A549 (cell line): ENCODE measurements at regions not wholly inside any gene's neighbourhood (a gene's known extent, or its start where the extent isn't known, plus 50 kb on each side); places are given as distances from the start of the nearest gene placed in this dataset.

ENCODE experiments used
- BCL3 ChIP-seq: fragments of >200 bp; sonication (Bioruptor Twin); formaldehyde crosslinking; IDR thresholded peaks from 3 replicates; pipeline ENCODE4 v1.6.1; 2016
- CBX2 ChIP-seq: fragments of 200-600 bp; sonication (generic); IDR thresholded peaks from 2 replicates; pipeline ENCODE4 v1.6.1; 2016; ENCODE audit warnings: low read depth, mild to moderate bottlenecking, borderline replicate concordance
- CEBPB ChIP-seq, 2 experiments: fragments of >200 bp in 1 of 2; sonication (Bioruptor Twin) in 1 of 2; formaldehyde crosslinking in 1 of 2; IDR thresholded peaks; 2 replicates each; pipeline ENCODE4 v1.6.1; 2012 to 2016
- EP300 ChIP-seq, 2 experiments: fragments of >200 bp; sonication (Bioruptor Twin); formaldehyde crosslinking; IDR thresholded peaks; 2 replicates in 1 of 2; 3 replicates in 1 of 2; pipeline ENCODE4 v1.6.1; 2016 to 2017
- ESRRA ChIP-seq: fragments of 150-350 bp; IDR thresholded peaks from 2 replicates; pipeline ENCODE4 v1.6.1; 2014; ENCODE audit warnings: mild to moderate bottlenecking, low read length, borderline replicate concordance
- HOXA7 ChIP-seq: fragments of 250-450 bp; sonication (Bioruptor Pico); IDR thresholded peaks from 2 replicates; pipeline ENCODE4 v1.5.0; 2020; ENCODE audit warnings: mild to moderate bottlenecking, moderate library complexity
- JUNB ChIP-seq: fragments of >200 bp; sonication (Bioruptor Twin); formaldehyde crosslinking; IDR thresholded peaks from 2 replicates; pipeline ENCODE4 v1.6.1; 2016
- NPAS2 ChIP-seq: fragments of 250-450 bp; sonication (Bioruptor Pico); IDR thresholded peaks from 2 replicates; pipeline ENCODE4 v1.8.0; 2022; ENCODE audit warnings: mild to moderate bottlenecking, moderate library complexity, borderline replicate concordance
- POLR2A ChIP-seq: IDR thresholded peaks from 2 replicates; pipeline ENCODE4 v1.6.1; 2012; ENCODE audit warnings: mild to moderate bottlenecking, low read length
- RCOR1 ChIP-seq: fragments of 150-350 bp; IDR thresholded peaks from 2 replicates; pipeline ENCODE4 v1.6.1; 2014; ENCODE audit warnings: antibody characterized with exemption, low read length, low read depth
- REST ChIP-seq: fragments of 200-600 bp; sonication (generic); IDR thresholded peaks from 2 replicates; pipeline ENCODE4 v1.6.1; 2016; ENCODE audit warnings: antibody characterized with exemption, mild to moderate bottlenecking, moderate library complexity
- TF ChIP-seq, protein P1 (sequence below): fragments of >200 bp; sonication (Bioruptor Twin); formaldehyde crosslinking; IDR thresholded peaks from 3 replicates; pipeline ENCODE4 v1.5.1; 2016
- TF ChIP-seq, protein P2 (sequence below): IDR thresholded peaks from 2 replicates; pipeline ENCODE4 v1.6.1; 2012
- TF ChIP-seq, protein P3 (sequence below): IDR thresholded peaks from 2 replicates; pipeline ENCODE4 v1.6.1; 2012

GRCh38 chr4:82235346-82235745 lies 138.4 kb downstream of the HNRNPD start:
- TF ChIP-seq POLR2A (no peak), JUNB (no peak), CBX2 (no peak), CEBPB (IDR thresholded peaks at IDR 0.05) (no peak), HOXA7 (CRISPR knock-in tag) (no peak), EP300 (IDR thresholded peaks at IDR 0.05) (no peak), ESRRA (no peak), BCL3 (no peak), REST (no peak), NPAS2 (CRISPR knock-in tag) (no peak), RCOR1 (no peak)
- TF ChIP-seq, protein P1, sequence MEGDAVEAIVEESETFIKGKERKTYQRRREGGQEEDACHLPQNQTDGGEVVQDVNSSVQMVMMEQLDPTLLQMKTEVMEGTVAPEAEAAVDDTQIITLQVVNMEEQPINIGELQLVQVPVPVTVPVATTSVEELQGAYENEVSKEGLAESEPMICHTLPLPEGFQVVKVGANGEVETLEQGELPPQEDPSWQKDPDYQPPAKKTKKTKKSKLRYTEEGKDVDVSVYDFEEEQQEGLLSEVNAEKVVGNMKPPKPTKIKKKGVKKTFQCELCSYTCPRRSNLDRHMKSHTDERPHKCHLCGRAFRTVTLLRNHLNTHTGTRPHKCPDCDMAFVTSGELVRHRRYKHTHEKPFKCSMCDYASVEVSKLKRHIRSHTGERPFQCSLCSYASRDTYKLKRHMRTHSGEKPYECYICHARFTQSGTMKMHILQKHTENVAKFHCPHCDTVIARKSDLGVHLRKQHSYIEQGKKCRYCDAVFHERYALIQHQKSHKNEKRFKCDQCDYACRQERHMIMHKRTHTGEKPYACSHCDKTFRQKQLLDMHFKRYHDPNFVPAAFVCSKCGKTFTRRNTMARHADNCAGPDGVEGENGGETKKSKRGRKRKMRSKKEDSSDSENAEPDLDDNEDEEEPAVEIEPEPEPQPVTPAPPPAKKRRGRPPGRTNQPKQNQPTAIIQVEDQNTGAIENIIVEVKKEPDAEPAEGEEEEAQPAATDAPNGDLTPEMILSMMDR = no peak
- TF ChIP-seq, protein P2, sequence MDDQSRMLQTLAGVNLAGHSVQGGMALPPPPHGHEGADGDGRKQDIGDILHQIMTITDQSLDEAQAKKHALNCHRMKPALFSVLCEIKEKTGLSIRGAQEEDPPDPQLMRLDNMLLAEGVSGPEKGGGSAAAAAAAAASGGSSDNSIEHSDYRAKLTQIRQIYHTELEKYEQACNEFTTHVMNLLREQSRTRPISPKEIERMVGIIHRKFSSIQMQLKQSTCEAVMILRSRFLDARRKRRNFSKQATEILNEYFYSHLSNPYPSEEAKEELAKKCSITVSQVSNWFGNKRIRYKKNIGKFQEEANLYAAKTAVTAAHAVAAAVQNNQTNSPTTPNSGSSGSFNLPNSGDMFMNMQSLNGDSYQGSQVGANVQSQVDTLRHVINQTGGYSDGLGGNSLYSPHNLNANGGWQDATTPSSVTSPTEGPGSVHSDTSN = no peak
- TF ChIP-seq, protein P3, sequence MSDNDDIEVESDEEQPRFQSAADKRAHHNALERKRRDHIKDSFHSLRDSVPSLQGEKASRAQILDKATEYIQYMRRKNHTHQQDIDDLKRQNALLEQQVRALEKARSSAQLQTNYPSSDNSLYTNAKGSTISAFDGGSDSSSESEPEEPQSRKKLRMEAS = no peak
